Prostate gland (tissue), 2 donors: ENCODE measurements at regions not wholly inside any gene's neighbourhood (a gene's known extent, or its start where the extent isn't known, plus 50 kb on each side); places are given as distances from the start of the nearest gene placed in this dataset.

Source experiments
- CTCF ChIP-seq, 4 experiments: fragments of 200-600 bp in 2 of 4; fragments of 450-650 bp in 2 of 4; sonication (generic) in 2 of 4; IDR thresholded peaks; 1 replicate in 3 of 4; 2 replicates in 1 of 4; pipeline ENCODE4 v1.5.1; 2016 to 2019; ENCODE audit warnings: antibody characterized with exemption in 4 of 4, mild to moderate bottlenecking in 2 of 4, moderate library complexity in 2 of 4
- POLR2AphosphoS5 ChIP-seq: sonication (generic); formaldehyde crosslinking; IDR thresholded peaks from one replicate; pipeline ENCODE4 v1.6.1; 2017; ENCODE audit warnings: antibody characterized with exemption

- TF ChIP-seq POLR2AphosphoS5 (peak; percentile 50), CTCF (IDR thresholded peaks at IDR 0.05) (no peak)
Observed at GRCh38 chr3:107939691-107940442, 151.0 kb downstream of the CD47 start.
